PC-3 (cell line): ENCODE measurements at regions not wholly inside any gene's neighbourhood (a gene's known extent, or its start where the extent isn't known, plus 50 kb on each side); places are given as distances from the start of the nearest gene placed in this dataset.

ENCODE experiments used
- CTCF ChIP-seq: fragments of 300-600 bp; sonication (generic); conservative IDR thresholded peaks from 2 replicates; pipeline ENCODE4 v1.5.1; 2017; ENCODE audit warnings: antibody characterized with exemption, low read depth, mild to moderate bottlenecking, low read length
- EZH2 ChIP-seq: fragments of 300-600 bp; sonication (generic); IDR thresholded peaks from one replicate; pipeline ENCODE4 v1.6.1; 2017; ENCODE audit warnings: antibody characterized with exemption, mild to moderate bottlenecking, low read length; ENCODE audit not compliant: unreplicated experiment
- EZH2phosphoT487 ChIP-seq: fragments of 300-600 bp; sonication (generic); IDR thresholded peaks from 2 replicates; pipeline ENCODE4 v1.6.1; 2018; ENCODE audit warnings: mild to moderate bottlenecking, antibody characterized with exemption, low read length, borderline replicate concordance

GRCh38 chr7:130849604-130850003 is 115.6 kb upstream of the KLF14 start:
- TF ChIP-seq CTCF: no peak
- no peak for TF ChIP-seq EZH2phosphoT487
- no peak for TF ChIP-seq EZH2
